ENCODE measurements at regions not wholly inside any gene's neighbourhood (a gene's known extent, or its start where the extent isn't known, plus 50 kb on each side); places are given as distances from the start of the nearest gene placed in this dataset.

- Mint-ChIP-seq H3K27me3 (ENCODE audit: unreplicated experiment) (no peaks in the 10 kb centered on the region), H3K9me3 (ENCODE audit: low read depth, unreplicated experiment) (peaks cover under 1% of the 10 kb centered on the region), H3K36me3 (ENCODE audit: insufficient read depth, unreplicated experiment) (no peaks in the 10 kb centered on the region), H3K27ac (ENCODE audit: unreplicated experiment) (no peak overlapping the region), H3K4me1 (ENCODE audit: low read depth, unreplicated experiment) (no peaks in the 10 kb centered on the region), H3K4me3 (ENCODE audit: low read depth, unreplicated experiment) (no peak overlapping the region)
- no TSS peak for BruUV-seq (replicated peaks)
- CTCF ChIA-PET, result no interaction called here
- TF ChIP-seq, protein P1, sequence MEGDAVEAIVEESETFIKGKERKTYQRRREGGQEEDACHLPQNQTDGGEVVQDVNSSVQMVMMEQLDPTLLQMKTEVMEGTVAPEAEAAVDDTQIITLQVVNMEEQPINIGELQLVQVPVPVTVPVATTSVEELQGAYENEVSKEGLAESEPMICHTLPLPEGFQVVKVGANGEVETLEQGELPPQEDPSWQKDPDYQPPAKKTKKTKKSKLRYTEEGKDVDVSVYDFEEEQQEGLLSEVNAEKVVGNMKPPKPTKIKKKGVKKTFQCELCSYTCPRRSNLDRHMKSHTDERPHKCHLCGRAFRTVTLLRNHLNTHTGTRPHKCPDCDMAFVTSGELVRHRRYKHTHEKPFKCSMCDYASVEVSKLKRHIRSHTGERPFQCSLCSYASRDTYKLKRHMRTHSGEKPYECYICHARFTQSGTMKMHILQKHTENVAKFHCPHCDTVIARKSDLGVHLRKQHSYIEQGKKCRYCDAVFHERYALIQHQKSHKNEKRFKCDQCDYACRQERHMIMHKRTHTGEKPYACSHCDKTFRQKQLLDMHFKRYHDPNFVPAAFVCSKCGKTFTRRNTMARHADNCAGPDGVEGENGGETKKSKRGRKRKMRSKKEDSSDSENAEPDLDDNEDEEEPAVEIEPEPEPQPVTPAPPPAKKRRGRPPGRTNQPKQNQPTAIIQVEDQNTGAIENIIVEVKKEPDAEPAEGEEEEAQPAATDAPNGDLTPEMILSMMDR (IDR thresholded peaks at IDR 0.05; ENCODE audit: unreplicated experiment), result no peak
- intact Hi-C loops (cut with micrococcal nuclease; ENCODE audit: unreplicated experiment), result no loop called here
- DNase-seq, result no peak
Measured at GRCh38 chr9:79346350-79347020, 225.3 kb upstream of the TLE4 start.

GRCh38 chr9:79352322-79352721 is 219.4 kb upstream of the TLE4 start:
- BruUV-seq (replicated peaks), result no TSS peak
- no peak for DNase-seq
- H3K9me3 Mint-ChIP-seq (ENCODE audit: low read depth, unreplicated experiment), result peaks cover 4% of the 10 kb centered on the region
- CTCF ChIA-PET, result no interaction called here
- no peak overlapping the region for H3K4me3 Mint-ChIP-seq (ENCODE audit: low read depth, unreplicated experiment)
- intact Hi-C loops (cut with micrococcal nuclease; ENCODE audit: unreplicated experiment), result no loop called here
- TF ChIP-seq, protein P1 (IDR thresholded peaks at IDR 0.05; ENCODE audit: unreplicated experiment), result no peak
- H3K27me3 Mint-ChIP-seq (ENCODE audit: unreplicated experiment), result no peaks in the 10 kb centered on the region
- H3K27ac Mint-ChIP-seq (ENCODE audit: unreplicated experiment), result no peak overlapping the region
- H3K36me3 Mint-ChIP-seq (ENCODE audit: insufficient read depth, unreplicated experiment), result no peaks in the 10 kb centered on the region
- H3K4me1 Mint-ChIP-seq (ENCODE audit: low read depth, unreplicated experiment), result no peaks in the 10 kb centered on the region

DNA sequence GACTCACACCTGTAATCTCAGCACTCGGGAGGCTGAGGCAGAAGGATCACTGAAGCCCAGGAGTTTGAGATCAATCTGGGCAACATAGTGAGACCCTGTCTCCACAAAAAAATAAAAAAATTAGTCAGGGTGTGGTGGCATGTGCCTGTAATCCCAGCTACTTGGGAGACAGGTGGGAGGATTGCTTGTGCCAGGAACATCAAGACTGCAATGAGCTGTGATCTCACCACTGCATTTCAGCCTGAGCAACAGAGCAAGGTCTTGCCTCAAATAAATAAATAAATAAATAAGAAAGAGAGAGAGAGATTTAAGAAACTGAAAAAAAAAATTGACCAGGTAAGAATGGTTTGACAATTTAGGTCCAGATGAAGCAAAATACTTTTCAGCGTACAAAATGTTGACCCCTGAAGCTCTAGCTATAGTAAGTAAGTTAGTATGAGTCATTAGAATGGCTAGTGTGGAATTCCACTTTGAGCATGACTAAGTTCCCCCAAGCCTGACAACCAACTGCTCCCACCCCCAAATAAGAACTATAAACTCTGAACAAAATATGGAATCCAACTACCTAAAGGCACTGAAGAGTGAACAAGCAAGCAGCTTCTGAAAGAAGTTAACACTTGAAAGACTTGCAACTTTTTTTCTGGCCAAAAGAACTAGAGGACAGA is 217.8 kb upstream of the TLE4 start:
- Mint-ChIP-seq H3K27me3 (ENCODE audit: unreplicated experiment) (no peaks in the 10 kb centered on the region), H3K4me3 (ENCODE audit: low read depth, unreplicated experiment) (no peak overlapping the region), H3K4me1 (ENCODE audit: low read depth, unreplicated experiment) (no peaks in the 10 kb centered on the region), H3K9me3 (ENCODE audit: low read depth, unreplicated experiment) (peaks cover 4% of the 10 kb centered on the region), H3K27ac (ENCODE audit: unreplicated experiment) (no peak overlapping the region), H3K36me3 (ENCODE audit: insufficient read depth, unreplicated experiment) (no peaks in the 10 kb centered on the region)
- intact Hi-C loops (cut with micrococcal nuclease; ENCODE audit: unreplicated experiment), result no loop called here
- TF ChIP-seq, protein P1 (IDR thresholded peaks at IDR 0.05; ENCODE audit: unreplicated experiment), result no peak
- no peak for DNase-seq
- BruUV-seq (replicated peaks), result no TSS peak
- CTCF ChIA-PET, result no interaction called here

- no peaks in the 10 kb centered on the region for H3K27me3 Mint-ChIP-seq (ENCODE audit: unreplicated experiment)
- H3K36me3 Mint-ChIP-seq (ENCODE audit: insufficient read depth, unreplicated experiment), result no peaks in the 10 kb centered on the region
- BruUV-seq (replicated peaks), result no TSS peak
- intact Hi-C loops (cut with micrococcal nuclease; ENCODE audit: unreplicated experiment), result no loop called here
- CTCF ChIA-PET, result no interaction called here
- TF ChIP-seq, protein P1 (IDR thresholded peaks at IDR 0.05; ENCODE audit: unreplicated experiment), result no peak
- no peak overlapping the region for H3K4me3 Mint-ChIP-seq (ENCODE audit: low read depth, unreplicated experiment)
- no peaks in the 10 kb centered on the region for H3K4me1 Mint-ChIP-seq (ENCODE audit: low read depth, unreplicated experiment)
- peaks cover 3% of the 10 kb centered on the region for H3K9me3 Mint-ChIP-seq (ENCODE audit: low read depth, unreplicated experiment)
- no peak for DNase-seq
- no peak overlapping the region for H3K27ac Mint-ChIP-seq (ENCODE audit: unreplicated experiment)
Measured at GRCh38 chr9:79357194-79357593, 214.6 kb upstream of the TLE4 start.
